Parathyroid adenoma (tissue), 2 donors: ENCODE measurements at regions not wholly inside any gene's neighbourhood (a gene's known extent, or its start where the extent isn't known, plus 50 kb on each side); places are given as distances from the start of the nearest gene placed in this dataset.

ENCODE experiments used
- H2AFZ ChIP-seq: fragments of 300-600 bp; sonication (generic); one replicate; pipeline ENCODE4 v1.7.0; 2017; ENCODE audit warnings: antibody characterized with exemption, mild to moderate bottlenecking
- H3K27ac ChIP-seq: fragments of 300-600 bp; sonication (generic); one replicate; pipeline ENCODE4 v1.7.0; 2017
- H3K27me3 ChIP-seq: fragments of 300-600 bp; sonication (generic); one replicate; pipeline ENCODE4 v1.7.0; 2017; ENCODE audit warnings: low read length; ENCODE audit not compliant: control insufficient read depth, insufficient read depth
- H3K36me3 ChIP-seq: fragments of 300-600 bp; sonication (generic); one replicate; pipeline ENCODE4 v1.7.0; 2017; ENCODE audit warnings: low read length; ENCODE audit not compliant: control insufficient read depth, insufficient read depth
- H3K4me1 ChIP-seq: fragments of 300-600 bp; sonication (generic); one replicate; pipeline ENCODE4 v1.7.0; 2017; ENCODE audit warnings: control low read depth
- H3K4me2 ChIP-seq: fragments of 300-600 bp; sonication (generic); one replicate; pipeline ENCODE4 v1.7.0; 2017; ENCODE audit warnings: low read length
- H3K4me3 ChIP-seq: fragments of 300-600 bp; sonication (generic); one replicate; pipeline ENCODE4 v1.7.0; 2017; ENCODE audit warnings: low read depth, low read length
- H3K79me2 ChIP-seq: fragments of 300-600 bp; sonication (generic); one replicate; pipeline ENCODE4 v1.7.0; 2017; ENCODE audit warnings: control low read depth
- H3K9ac ChIP-seq: fragments of 300-600 bp; sonication (generic); one replicate; pipeline ENCODE4 v1.7.0; 2017; ENCODE audit warnings: mild to moderate bottlenecking
- H3K9me3 ChIP-seq: fragments of 300-600 bp; sonication (generic); one replicate; pipeline ENCODE4 v1.7.0; 2017; ENCODE audit warnings: low read length; ENCODE audit not compliant: control insufficient read depth
- CTCF ChIP-seq: fragments of 300-600 bp; sonication (generic); IDR thresholded peaks from one replicate; pipeline ENCODE4 v1.7.0; 2017; ENCODE audit warnings: antibody characterized with exemption, mild to moderate bottlenecking
- donor health status: primary hyperparathyroidism.

- Histone ChIP-seq H3K27me3 (no peaks in the 10 kb centered on the region), H3K9ac (no peak overlapping the region), H2AFZ (no peak overlapping the region), H3K4me3 (no peak overlapping the region), H3K9me3 (no peaks in the 10 kb centered on the region), H3K27ac (no peak overlapping the region), H3K4me2 (no peak overlapping the region), H3K4me1 (no peaks in the 10 kb centered on the region), H3K79me2 (no peaks in the 10 kb centered on the region), H3K36me3 (no peaks in the 10 kb centered on the region)
- TF ChIP-seq CTCF: no peak
Measured at GRCh38 chr21:28804089-28804670, 188.5 kb downstream of the LTN1 start.

DNA sequence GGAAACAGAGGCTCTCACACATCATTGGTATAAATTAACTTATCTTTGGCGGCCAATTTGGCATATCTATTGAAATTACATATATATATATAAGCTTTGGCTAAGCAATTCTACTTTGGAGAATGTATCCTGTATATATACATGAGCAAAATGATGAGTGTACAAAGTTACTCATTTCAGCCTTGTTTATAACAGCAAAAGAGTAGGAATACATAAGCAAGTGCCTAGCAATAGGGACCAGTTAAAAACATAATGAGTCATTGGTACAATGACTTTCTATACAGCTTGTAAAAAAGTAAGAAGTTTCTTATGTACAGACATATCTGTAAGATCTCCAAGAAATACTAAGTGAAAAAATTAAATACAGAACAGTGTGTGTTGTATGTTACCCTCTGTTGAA, 190.8 kb downstream of the LTN1 start:
- no peaks in the 10 kb centered on the region for H3K4me1 ChIP-seq
- TF ChIP-seq CTCF: no peak
- H3K27me3 ChIP-seq: no peaks in the 10 kb centered on the region
- H3K9ac ChIP-seq: no peak overlapping the region
- no peak overlapping the region for H3K27ac ChIP-seq
- H3K36me3 ChIP-seq: no peaks in the 10 kb centered on the region
- no peaks in the 10 kb centered on the region for H3K9me3 ChIP-seq
- H3K4me3 ChIP-seq: no peak overlapping the region
- no peak overlapping the region for H3K4me2 ChIP-seq
- no peak overlapping the region for H2AFZ ChIP-seq
- no peaks in the 10 kb centered on the region for H3K79me2 ChIP-seq

DNA sequence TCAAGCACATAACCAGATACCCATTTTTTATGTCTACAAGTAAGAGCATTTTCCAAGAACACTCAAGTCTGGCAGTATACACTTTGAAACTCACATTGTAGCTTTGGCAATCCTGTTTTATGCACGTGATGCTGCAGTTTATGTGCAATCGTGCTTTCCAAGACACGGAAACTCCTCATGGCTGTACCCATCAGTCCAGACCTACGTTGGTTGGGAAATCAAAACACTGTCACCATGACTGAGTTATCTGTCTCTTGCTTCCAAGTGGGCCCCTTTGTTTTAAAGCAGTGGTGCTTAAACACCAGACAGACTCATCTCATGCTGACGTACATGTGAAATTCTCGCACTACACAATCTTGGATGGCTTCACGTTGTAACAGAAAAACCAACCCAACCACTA, 192.8 kb downstream of the LTN1 start:
- Histone ChIP-seq H3K27me3 (no peaks in the 10 kb centered on the region), H3K9ac (no peak overlapping the region), H3K4me3 (no peak overlapping the region), H2AFZ (no peak overlapping the region), H3K79me2 (no peaks in the 10 kb centered on the region), H3K4me1 (no peaks in the 10 kb centered on the region), H3K9me3 (no peaks in the 10 kb centered on the region), H3K27ac (no peak overlapping the region), H3K4me2 (no peak overlapping the region), H3K36me3 (no peaks in the 10 kb centered on the region)
- no peak for TF ChIP-seq CTCF

DNA sequence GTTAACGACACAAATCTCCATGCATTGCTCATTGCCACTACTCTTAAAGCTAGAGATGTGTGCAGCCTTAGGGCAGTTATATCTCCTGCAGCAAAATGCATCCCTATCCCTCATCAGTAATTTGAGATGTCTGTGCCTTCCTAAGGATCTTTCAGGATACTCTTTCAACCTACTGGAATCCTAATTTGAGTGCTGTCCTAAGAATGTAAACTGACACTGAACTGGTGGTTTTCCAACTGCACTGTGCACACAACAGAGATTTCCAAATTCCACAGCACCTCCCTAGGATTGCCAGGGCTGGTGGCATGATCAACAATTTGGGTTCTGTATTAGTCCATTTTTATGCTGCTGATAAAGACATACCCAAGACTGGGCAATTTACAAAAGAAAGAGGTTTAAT, 193.9 kb downstream of the LTN1 start:
- Histone ChIP-seq H3K36me3 (no peaks in the 10 kb centered on the region), H3K9me3 (no peaks in the 10 kb centered on the region), H2AFZ (no peak overlapping the region), H3K9ac (no peak overlapping the region), H3K27ac (no peak overlapping the region), H3K79me2 (no peaks in the 10 kb centered on the region), H3K27me3 (no peaks in the 10 kb centered on the region), H3K4me2 (no peak overlapping the region), H3K4me3 (no peak overlapping the region), H3K4me1 (no peaks in the 10 kb centered on the region)
- TF ChIP-seq CTCF: no peak

DNA sequence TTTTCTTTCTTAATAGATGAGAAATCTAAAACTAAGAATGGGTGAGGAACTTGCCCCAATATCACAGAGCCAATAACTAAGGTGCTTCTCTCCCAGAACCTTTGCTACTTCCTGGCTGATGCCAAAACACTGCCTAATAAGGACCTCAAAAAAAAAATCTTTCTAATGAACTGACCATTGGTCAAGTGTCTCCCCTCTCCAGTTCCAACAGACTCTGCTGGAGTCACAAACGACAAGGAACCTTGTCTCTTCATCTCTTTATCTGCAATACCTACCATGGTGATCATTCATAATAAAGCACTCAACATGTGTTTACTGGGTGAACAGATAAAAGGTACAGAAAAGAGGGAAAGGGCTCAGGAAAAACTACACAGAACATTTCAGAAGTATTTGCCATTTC, 197.4 kb downstream of the LTN1 start:
- no peak overlapping the region for H3K9ac ChIP-seq
- H3K27me3 ChIP-seq: no peaks in the 10 kb centered on the region
- no peaks in the 10 kb centered on the region for H3K9me3 ChIP-seq
- no peaks in the 10 kb centered on the region for H3K79me2 ChIP-seq
- H3K36me3 ChIP-seq: no peaks in the 10 kb centered on the region
- H3K4me1 ChIP-seq: no peaks in the 10 kb centered on the region
- TF ChIP-seq CTCF: no peak
- no peak overlapping the region for H3K27ac ChIP-seq
- no peak overlapping the region for H2AFZ ChIP-seq
- H3K4me2 ChIP-seq: no peak overlapping the region
- H3K4me3 ChIP-seq: no peak overlapping the region
